ENCODE measurements at regions not wholly inside any gene's neighbourhood (a gene's known extent, or its start where the extent isn't known, plus 50 kb on each side); places are given as distances from the start of the nearest gene placed in this dataset.
"Not testable (repeated sequence)": the region's sequence is repeated elsewhere in the genome, so short reads cannot be mapped to it uniquely, and the experiment has no call there.

- no peak for DNase-seq
- 21 to 39% methylated on average over 1 of the region's 1 CpG for WGBS, 2 donors
- H3K36me3 ChIP-seq (ENCODE audit: low read depth, missing control alignments), result no peaks in the 10 kb centered on the region
- H3K27ac ChIP-seq, result no peak overlapping the region
- H3K4me1 ChIP-seq, result no peaks in the 10 kb centered on the region
- no peaks in the 10 kb centered on the region for H3K27me3 ChIP-seq
- no peak for TF ChIP-seq CTCF (IDR thresholded peaks at IDR 0.05)
- no peak for TF ChIP-seq POLR2A (IDR thresholded peaks at IDR 0.05)
- H3K4me3 ChIP-seq, result no peak overlapping the region
- intact Hi-C loops (cut with DNase I; ENCODE audit: low total_unique reads), result no loop called here
- no peaks in the 10 kb centered on the region for H3K9me3 ChIP-seq
Measured at GRCh38 chr1:104259481-104259880, 509.8 kb downstream of the AMY1C start.

GRCh38 chr1:104263110-104263509 lies 513.4 kb downstream of the AMY1C start:
- H3K36me3 ChIP-seq (ENCODE audit: low read depth, missing control alignments); H3K9me3 ChIP-seq; DNase-seq; H3K27ac ChIP-seq; H3K4me3 ChIP-seq; H3K4me1 ChIP-seq; H3K27me3 ChIP-seq; intact Hi-C loops (cut with DNase I; ENCODE audit: low total_unique reads): not testable (repeated sequence)
- WGBS, 2 donors, result 70 to 90% methylated on average over 14 of the region's 14 CpGs

GRCh38 chr1:104264521-104264920 lies 514.8 kb downstream of the AMY1C start:
- TF ChIP-seq CTCF (IDR thresholded peaks at IDR 0.05) (no peak), POLR2A (IDR thresholded peaks at IDR 0.05) (no peak)
- WGBS, 2 donors, result 50 to 76% methylated on average over 2 of the region's 2 CpGs
- no peaks in the 10 kb centered on the region for H3K9me3 ChIP-seq

GRCh38 chr1:104265163-104265562 lies 515.5 kb downstream of the AMY1C start:
- intact Hi-C loops (cut with DNase I; ENCODE audit: low total_unique reads), result no loop called here
- H3K27me3 ChIP-seq, result no peaks in the 10 kb centered on the region
- WGBS, 2 donors, result 67 to 76% methylated on average over 4 of the region's 4 CpGs
- DNase-seq, result no peak
- no peak overlapping the region for H3K4me3 ChIP-seq
- no peaks in the 10 kb centered on the region for H3K9me3 ChIP-seq
- no peak overlapping the region for H3K27ac ChIP-seq
- H3K4me1 ChIP-seq, result no peaks in the 10 kb centered on the region
- no peaks in the 10 kb centered on the region for H3K36me3 ChIP-seq (ENCODE audit: low read depth, missing control alignments)
- TF ChIP-seq CTCF (IDR thresholded peaks at IDR 0.05), result no peak
- no peak for TF ChIP-seq POLR2A (IDR thresholded peaks at IDR 0.05)

More at GRCh38 chr1:104264521-104264920, 514.8 kb downstream of the AMY1C start:
- no peaks in the 10 kb centered on the region for H3K27me3 ChIP-seq
- H3K4me3 ChIP-seq, result no peak overlapping the region
- H3K27ac ChIP-seq, result no peak overlapping the region
- intact Hi-C loops (cut with DNase I; ENCODE audit: low total_unique reads), result no loop called here
- DNase-seq, result no peak
- H3K4me1 ChIP-seq, result no peaks in the 10 kb centered on the region
- H3K36me3 ChIP-seq (ENCODE audit: low read depth, missing control alignments), result no peaks in the 10 kb centered on the region

GRCh38 chr1:104266612-104267011 lies 516.9 kb downstream of the AMY1C start:
- Histone ChIP-seq H3K4me1 (no peaks in the 10 kb centered on the region), H3K4me3 (no peak overlapping the region), H3K9me3 (no peaks in the 10 kb centered on the region), H3K27ac (no peak overlapping the region), H3K36me3 (ENCODE audit: low read depth, missing control alignments) (no peaks in the 10 kb centered on the region), H3K27me3 (no peaks in the 10 kb centered on the region)
- no peak for TF ChIP-seq CTCF (IDR thresholded peaks at IDR 0.05)
- no peak for TF ChIP-seq POLR2A (IDR thresholded peaks at IDR 0.05)
- no peak for DNase-seq
- intact Hi-C loops (cut with DNase I; ENCODE audit: low total_unique reads), result no loop called here
- 13 to 33% methylated on average over 1 of the region's 1 CpG for WGBS, 2 donors

GRCh38 chr1:104288322-104288721 lies 538.6 kb downstream of the AMY1C start:
- H3K9me3 ChIP-seq; H3K27ac ChIP-seq; H3K4me3 ChIP-seq; H3K36me3 ChIP-seq (ENCODE audit: low read depth, missing control alignments); H3K27me3 ChIP-seq; H3K4me1 ChIP-seq; DNase-seq; intact Hi-C loops (cut with DNase I; ENCODE audit: low total_unique reads): not testable (repeated sequence)
- 91 to 93% methylated on average over 4 of the region's 4 CpGs for WGBS, 2 donors

All from testis (tissue), 2 donors.